Panc1 (cell line): ENCODE measurements at regions not wholly inside any gene's neighbourhood (a gene's known extent, or its start where the extent isn't known, plus 50 kb on each side); places are given as distances from the start of the nearest gene placed in this dataset.
"Not testable (repeated sequence)": the region's sequence is repeated elsewhere in the genome, so short reads cannot be mapped to it uniquely, and the experiment has no call there.

Source experiments
- ATAC-seq: fragments of 200-7000 bp; cut with Tn5 transposase; 2 replicates; pipeline ENCODE4 v1.9.1; 2020; ENCODE audit warnings: mild to moderate bottlenecking, moderate library complexity
- BruUV-seq: library from RNA; stranded (reverse); fragments of 400-500 nt; replicated peaks from 2 replicates; lab custom pipeline; 2021; lab: Mats Ljungman, UMichigan
- CTCF ChIA-PET: fragments of 300-600 bp; sonication (Branson Sonifier 250); formaldehyde crosslinking; loops from one replicate; lab custom pipeline; 2022; ENCODE audit warnings: antibody characterized with exemption; lab: Charles Lee
- POLR2A ChIA-PET: fragments of 300-600 bp; sonication (Branson Sonifier 250); formaldehyde crosslinking; loops from one replicate; lab custom pipeline; 2022; ENCODE audit warnings: antibody characterized with exemption; lab: Charles Lee
- DNase-seq: peaks from one replicate; pipeline ENCODE4 v3.0.0-alpha.2; 2010; ENCODE audit warnings: low read depth, low spot score
- H3K27ac ChIP-seq: 2 replicates; pipeline ENCODE4 v1.5.1; 2011; ENCODE audit warnings: mild to moderate bottlenecking, low read length, inconsistent platforms
- H3K27me3 ChIP-seq: fragments of 200-500 bp; sonication (Bioruptor generic); 2 replicates; pipeline ENCODE4 v1.6.0; 2014; ENCODE audit warnings: low read length, inconsistent platforms; ENCODE audit not compliant: control insufficient read depth, insufficient read depth
- H3K36me3 ChIP-seq: fragments of 200-500 bp; sonication (Bioruptor generic); 2 replicates; pipeline ENCODE4 v1.5.1; 2014; ENCODE audit warnings: inconsistent platforms, mild to moderate bottlenecking, low read length, moderate library complexity; ENCODE audit not compliant: control insufficient read depth, insufficient read depth
- H3K4me1 ChIP-seq: 2 replicates; pipeline ENCODE4 v1.5.1; 2011; ENCODE audit warnings: inconsistent platforms, mild to moderate bottlenecking, low read length, moderate library complexity; ENCODE audit not compliant: control insufficient read depth, insufficient read depth
- H3K4me3 ChIP-seq, 2 experiments: 2 replicates each; pipeline ENCODE4 v1.5.1; 2011 to 2012; ENCODE audit warnings: low read depth in 2 of 2, low read length in 2 of 2, mild to moderate bottlenecking in 2 of 2, inconsistent platforms in 1 of 2, moderate library complexity in 1 of 2
- H3K9me3 ChIP-seq: fragments of 200-500 bp; sonication (Bioruptor generic); 2 replicates; pipeline ENCODE4 v1.5.1; 2014; ENCODE audit warnings: low read depth, mild to moderate bottlenecking, inconsistent platforms, low read length, moderate library complexity; ENCODE audit not compliant: control insufficient read depth, insufficient read depth
- POLR2AphosphoS5 ChIP-seq: IDR thresholded peaks from 2 replicates; pipeline ENCODE4 v1.6.1; 2012; ENCODE audit warnings: mild to moderate bottlenecking, low read depth, low read length, moderate library complexity
- SIN3A ChIP-seq: IDR thresholded peaks from 2 replicates; pipeline ENCODE4 v1.6.1; 2012; ENCODE audit warnings: low read depth, mild to moderate bottlenecking, low read length, moderate library complexity, borderline replicate concordance; ENCODE audit not compliant: insufficient read depth
- TCF7L2 ChIP-seq: IDR thresholded peaks from 2 replicates; pipeline ENCODE4 v1.6.1; 2011; ENCODE audit warnings: mild to moderate bottlenecking, low read depth, low read length, inconsistent platforms
- in situ Hi-C: cut with HindIII; loops from 2 replicates; pipeline ENCODE4 v1.10.0; 2016; ENCODE audit warnings: low sequenced_read_pairs, low pct_unique_long_range_greater_than_20kb
- intact Hi-C: fragments of 100-400 bp; cut with micrococcal nuclease; formaldehyde crosslinking; loops from one replicate; pipeline ENCODE4 v1.10.0; 2022; ENCODE audit not compliant: unreplicated experiment
- TF ChIP-seq, protein P1 (sequence below), 2 experiments: IDR thresholded peaks; 2 replicates each; pipeline ENCODE4 v1.6.1; 2011 to 2012; ENCODE audit warnings: low read depth in 2 of 2, control low read depth in 1 of 2, low read length in 1 of 2, mild to moderate bottlenecking in 1 of 2, moderate library complexity in 1 of 2; ENCODE audit not compliant: insufficient read depth in 1 of 2
- TF ChIP-seq, protein P2 (sequence below): fragments of 450-650 bp; IDR thresholded peaks from 2 replicates; pipeline ENCODE4 v1.5.1; 2017; ENCODE audit warnings: mild to moderate bottlenecking

DNA sequence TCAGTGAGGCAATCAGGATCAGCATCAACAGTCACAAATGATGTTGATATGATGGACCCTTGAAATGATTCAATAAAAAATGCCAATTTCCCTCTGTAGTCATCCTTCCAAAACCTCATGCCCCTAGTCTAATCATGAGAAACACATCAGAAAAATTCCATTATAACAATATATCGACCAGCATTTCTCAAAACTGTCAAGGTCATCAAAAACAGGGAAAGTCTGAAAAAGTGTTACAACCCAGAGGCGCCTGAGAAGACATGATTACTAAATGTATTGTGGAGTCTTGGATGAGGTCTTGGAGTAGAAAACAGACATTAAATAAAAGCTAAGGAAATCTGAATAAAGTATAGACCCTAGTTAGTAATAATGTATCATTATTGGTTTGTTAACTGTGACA, 133.8 kb downstream of the SLC35B3 start:
- Histone ChIP-seq H3K9me3 (no peaks in the 10 kb centered on the region), H3K27me3 (no peaks in the 10 kb centered on the region), H3K4me3 (no peak overlapping the region), H3K4me1 (no peaks in the 10 kb centered on the region), H3K27ac (no peak overlapping the region), H3K36me3 (no peaks in the 10 kb centered on the region)
- ChIA-PET POLR2A (no interaction called here), CTCF (no interaction called here)
- DNase-seq (no peak), ATAC-seq (no peak)
- intact Hi-C loops (no loop called here), in situ Hi-C loops (no loop called here)
- TF ChIP-seq POLR2AphosphoS5: no peak
- TF ChIP-seq TCF7L2: no peak
- TF ChIP-seq, protein P1, sequence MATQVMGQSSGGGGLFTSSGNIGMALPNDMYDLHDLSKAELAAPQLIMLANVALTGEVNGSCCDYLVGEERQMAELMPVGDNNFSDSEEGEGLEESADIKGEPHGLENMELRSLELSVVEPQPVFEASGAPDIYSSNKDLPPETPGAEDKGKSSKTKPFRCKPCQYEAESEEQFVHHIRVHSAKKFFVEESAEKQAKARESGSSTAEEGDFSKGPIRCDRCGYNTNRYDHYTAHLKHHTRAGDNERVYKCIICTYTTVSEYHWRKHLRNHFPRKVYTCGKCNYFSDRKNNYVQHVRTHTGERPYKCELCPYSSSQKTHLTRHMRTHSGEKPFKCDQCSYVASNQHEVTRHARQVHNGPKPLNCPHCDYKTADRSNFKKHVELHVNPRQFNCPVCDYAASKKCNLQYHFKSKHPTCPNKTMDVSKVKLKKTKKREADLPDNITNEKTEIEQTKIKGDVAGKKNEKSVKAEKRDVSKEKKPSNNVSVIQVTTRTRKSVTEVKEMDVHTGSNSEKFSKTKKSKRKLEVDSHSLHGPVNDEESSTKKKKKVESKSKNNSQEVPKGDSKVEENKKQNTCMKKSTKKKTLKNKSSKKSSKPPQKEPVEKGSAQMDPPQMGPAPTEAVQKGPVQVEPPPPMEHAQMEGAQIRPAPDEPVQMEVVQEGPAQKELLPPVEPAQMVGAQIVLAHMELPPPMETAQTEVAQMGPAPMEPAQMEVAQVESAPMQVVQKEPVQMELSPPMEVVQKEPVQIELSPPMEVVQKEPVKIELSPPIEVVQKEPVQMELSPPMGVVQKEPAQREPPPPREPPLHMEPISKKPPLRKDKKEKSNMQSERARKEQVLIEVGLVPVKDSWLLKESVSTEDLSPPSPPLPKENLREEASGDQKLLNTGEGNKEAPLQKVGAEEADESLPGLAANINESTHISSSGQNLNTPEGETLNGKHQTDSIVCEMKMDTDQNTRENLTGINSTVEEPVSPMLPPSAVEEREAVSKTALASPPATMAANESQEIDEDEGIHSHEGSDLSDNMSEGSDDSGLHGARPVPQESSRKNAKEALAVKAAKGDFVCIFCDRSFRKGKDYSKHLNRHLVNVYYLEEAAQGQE (IDR thresholded peaks at IDR 0.05; ENCODE audit: insufficient read depth in 1 of 2, low read depth in 2 of 2, low read length in 1 of 2): no peak
- TF ChIP-seq, protein P2, sequence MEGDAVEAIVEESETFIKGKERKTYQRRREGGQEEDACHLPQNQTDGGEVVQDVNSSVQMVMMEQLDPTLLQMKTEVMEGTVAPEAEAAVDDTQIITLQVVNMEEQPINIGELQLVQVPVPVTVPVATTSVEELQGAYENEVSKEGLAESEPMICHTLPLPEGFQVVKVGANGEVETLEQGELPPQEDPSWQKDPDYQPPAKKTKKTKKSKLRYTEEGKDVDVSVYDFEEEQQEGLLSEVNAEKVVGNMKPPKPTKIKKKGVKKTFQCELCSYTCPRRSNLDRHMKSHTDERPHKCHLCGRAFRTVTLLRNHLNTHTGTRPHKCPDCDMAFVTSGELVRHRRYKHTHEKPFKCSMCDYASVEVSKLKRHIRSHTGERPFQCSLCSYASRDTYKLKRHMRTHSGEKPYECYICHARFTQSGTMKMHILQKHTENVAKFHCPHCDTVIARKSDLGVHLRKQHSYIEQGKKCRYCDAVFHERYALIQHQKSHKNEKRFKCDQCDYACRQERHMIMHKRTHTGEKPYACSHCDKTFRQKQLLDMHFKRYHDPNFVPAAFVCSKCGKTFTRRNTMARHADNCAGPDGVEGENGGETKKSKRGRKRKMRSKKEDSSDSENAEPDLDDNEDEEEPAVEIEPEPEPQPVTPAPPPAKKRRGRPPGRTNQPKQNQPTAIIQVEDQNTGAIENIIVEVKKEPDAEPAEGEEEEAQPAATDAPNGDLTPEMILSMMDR: no peak
- TF ChIP-seq SIN3A: no peak
- no TSS peak for BruUV-seq

DNA sequence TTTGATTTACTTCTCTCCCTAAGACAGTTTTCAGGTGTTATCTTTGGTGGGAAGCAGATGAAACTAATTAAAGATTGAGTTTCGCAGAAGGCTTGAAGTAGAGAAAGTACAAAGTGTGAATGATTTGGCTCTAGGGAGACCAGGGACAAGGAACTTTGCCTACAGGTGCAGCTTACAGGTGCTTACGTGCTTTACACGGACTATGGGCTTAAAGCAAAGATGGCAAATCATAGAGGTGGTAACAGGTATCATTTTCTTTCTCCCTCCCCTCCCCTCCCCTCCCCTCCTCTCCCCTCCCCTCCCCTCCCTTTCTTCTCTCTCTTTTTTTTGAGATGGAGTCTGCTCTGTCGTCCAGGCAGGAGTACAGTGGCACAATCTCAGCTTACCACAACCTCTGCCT, 136.3 kb downstream of the SLC35B3 start:
- in situ Hi-C loops (no loop called here), intact Hi-C loops (no loop called here)
- BruUV-seq: no TSS peak
- no peak for ATAC-seq
- H3K9me3 ChIP-seq: no peaks in the 10 kb centered on the region; the same call in 1 of the 2 replicates
- no peaks in the 10 kb centered on the region for H3K27me3 ChIP-seq
- H3K27ac ChIP-seq: no peak overlapping the region
- TF ChIP-seq POLR2AphosphoS5: no peak
- no peaks in the 10 kb centered on the region for H3K36me3 ChIP-seq
- H3K4me1 ChIP-seq: no peaks in the 10 kb centered on the region
- H3K4me3 ChIP-seq: no peak overlapping the region
- DNase-seq: no peak
- ChIA-PET CTCF (no interaction called here), POLR2A (no interaction called here)

DNA sequence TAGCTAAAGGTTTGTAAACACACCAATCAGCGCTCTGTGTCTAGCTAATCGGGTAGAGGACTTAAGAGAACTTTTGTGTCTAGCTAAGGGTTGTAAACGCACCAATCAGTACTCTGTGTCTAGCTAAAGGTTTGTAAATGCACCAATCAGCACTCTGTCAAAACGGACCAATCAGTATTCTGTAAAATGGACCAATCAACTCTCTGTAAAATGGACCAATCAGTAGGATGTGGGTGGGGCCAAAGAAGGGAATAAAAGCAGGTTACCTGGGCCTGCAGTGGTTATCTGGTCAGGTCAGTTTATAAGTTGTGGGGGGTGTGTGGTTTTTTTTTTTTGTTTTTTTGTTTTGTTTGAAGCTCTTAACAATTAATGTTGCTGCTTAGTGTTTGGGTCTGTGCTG, 152.4 kb downstream of the SLC35B3 start:
- POLR2A ChIA-PET: interaction anchor here (0.6 kb wide), 1 partner anchor 139 kb away, joined by 3 read pairs; no protein-coding TSS in a partner anchor
- BruUV-seq, H3K27me3 ChIP-seq, DNase-seq, H3K36me3 ChIP-seq, CTCF ChIA-PET, H3K27ac ChIP-seq, intact Hi-C loops, in situ Hi-C loops, H3K9me3 ChIP-seq, H3K4me3 ChIP-seq, ATAC-seq, H3K4me1 ChIP-seq: not testable (repeated sequence)
